Transverse colon (tissue), 4 donors: ENCODE measurements at regions not wholly inside any gene's neighbourhood (a gene's known extent, or its start where the extent isn't known, plus 50 kb on each side); places are given as distances from the start of the nearest gene placed in this dataset.

Experiments
- EP300 ChIP-seq: sonication (generic); formaldehyde crosslinking; IDR thresholded peaks from one replicate; pipeline ENCODE4 v1.6.1; 2017; ENCODE audit warnings: antibody characterized with exemption, low read depth
- POLR2A ChIP-seq: fragments of 450-650 bp; IDR thresholded peaks from one replicate; pipeline ENCODE4 v1.6.1; 2016; ENCODE audit warnings: antibody characterized with exemption, mild to moderate bottlenecking, moderate library complexity
- POLR2AphosphoS5 ChIP-seq, 3 donors: sonication (generic); formaldehyde crosslinking; IDR thresholded peaks; one replicate each; pipeline ENCODE4 v1.6.1; 2016; ENCODE audit warnings: antibody characterized with exemption in 3 of 3
- TF ChIP-seq, protein P1 (sequence below), 5 experiments: fragments of 200-600 bp in 3 of 5; fragments of 450-650 bp in 2 of 5; sonication (generic) in 3 of 5; IDR thresholded peaks; 1 replicate in 2 of 5; 2 replicates in 3 of 5; pipeline ENCODE4 v1.5.1; 2016 to 2017; ENCODE audit warnings: antibody characterized with exemption in 5 of 5, inconsistent platforms in 3 of 5, mild to moderate bottlenecking in 2 of 5, moderate library complexity in 1 of 5

DNA sequence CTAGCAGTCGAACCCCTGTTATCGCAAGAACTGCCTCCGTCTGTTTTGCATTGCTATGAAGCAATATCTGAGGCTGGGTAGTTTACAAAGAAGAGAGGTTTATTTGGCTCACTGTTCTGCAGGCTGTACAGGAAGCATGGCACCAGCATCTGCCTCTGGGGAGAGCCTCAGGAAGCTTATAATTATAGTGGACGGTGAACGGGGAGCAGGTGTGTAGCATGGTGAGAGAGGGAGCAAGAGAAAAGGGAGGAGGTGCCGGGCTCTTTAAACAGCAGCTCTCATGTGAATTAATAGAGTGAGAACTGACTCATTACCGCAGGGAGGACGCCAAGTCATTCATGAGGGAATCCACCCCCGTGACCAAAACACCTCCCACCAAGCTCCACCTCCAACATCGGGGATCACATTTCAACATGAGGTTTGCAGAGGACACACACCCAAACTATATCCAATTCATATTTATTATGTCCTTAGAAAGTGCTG, 172.6 kb upstream of the KCNG1 start:
- TF ChIP-seq POLR2A (no peak), POLR2AphosphoS5 (IDR thresholded peaks at IDR 0.05) (no peak), EP300 (no peak)
- TF ChIP-seq, protein P1, sequence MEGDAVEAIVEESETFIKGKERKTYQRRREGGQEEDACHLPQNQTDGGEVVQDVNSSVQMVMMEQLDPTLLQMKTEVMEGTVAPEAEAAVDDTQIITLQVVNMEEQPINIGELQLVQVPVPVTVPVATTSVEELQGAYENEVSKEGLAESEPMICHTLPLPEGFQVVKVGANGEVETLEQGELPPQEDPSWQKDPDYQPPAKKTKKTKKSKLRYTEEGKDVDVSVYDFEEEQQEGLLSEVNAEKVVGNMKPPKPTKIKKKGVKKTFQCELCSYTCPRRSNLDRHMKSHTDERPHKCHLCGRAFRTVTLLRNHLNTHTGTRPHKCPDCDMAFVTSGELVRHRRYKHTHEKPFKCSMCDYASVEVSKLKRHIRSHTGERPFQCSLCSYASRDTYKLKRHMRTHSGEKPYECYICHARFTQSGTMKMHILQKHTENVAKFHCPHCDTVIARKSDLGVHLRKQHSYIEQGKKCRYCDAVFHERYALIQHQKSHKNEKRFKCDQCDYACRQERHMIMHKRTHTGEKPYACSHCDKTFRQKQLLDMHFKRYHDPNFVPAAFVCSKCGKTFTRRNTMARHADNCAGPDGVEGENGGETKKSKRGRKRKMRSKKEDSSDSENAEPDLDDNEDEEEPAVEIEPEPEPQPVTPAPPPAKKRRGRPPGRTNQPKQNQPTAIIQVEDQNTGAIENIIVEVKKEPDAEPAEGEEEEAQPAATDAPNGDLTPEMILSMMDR (IDR thresholded peaks at IDR 0.05) = no peak
